ENCODE measurements at regions not wholly inside any gene's neighbourhood (a gene's known extent, or its start where the extent isn't known, plus 50 kb on each side); places are given as distances from the start of the nearest gene placed in this dataset.

DNA sequence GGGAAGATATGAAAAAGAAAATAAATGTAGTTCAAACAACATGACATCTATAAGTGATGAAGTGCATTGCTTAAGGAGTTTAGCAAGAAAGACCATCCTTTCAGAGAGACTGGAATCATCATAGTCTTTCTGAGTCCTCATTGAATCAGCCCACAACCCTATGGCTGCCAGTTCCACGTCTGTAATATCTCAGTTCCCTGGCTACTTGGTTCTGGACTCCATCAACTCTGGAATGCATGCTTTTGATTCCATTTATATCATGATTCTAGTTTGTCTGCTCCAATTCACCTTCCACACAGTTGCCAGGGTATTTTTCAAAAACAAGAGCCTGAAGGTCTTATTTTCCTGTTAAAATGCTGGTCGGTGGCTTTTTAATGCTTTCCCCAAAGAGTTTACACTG lies 126.4 kb upstream of the MDFIC start:
- H3K36me3 ChIP-seq = no peaks in the 10 kb centered on the region
- TF ChIP-seq, protein P1, sequence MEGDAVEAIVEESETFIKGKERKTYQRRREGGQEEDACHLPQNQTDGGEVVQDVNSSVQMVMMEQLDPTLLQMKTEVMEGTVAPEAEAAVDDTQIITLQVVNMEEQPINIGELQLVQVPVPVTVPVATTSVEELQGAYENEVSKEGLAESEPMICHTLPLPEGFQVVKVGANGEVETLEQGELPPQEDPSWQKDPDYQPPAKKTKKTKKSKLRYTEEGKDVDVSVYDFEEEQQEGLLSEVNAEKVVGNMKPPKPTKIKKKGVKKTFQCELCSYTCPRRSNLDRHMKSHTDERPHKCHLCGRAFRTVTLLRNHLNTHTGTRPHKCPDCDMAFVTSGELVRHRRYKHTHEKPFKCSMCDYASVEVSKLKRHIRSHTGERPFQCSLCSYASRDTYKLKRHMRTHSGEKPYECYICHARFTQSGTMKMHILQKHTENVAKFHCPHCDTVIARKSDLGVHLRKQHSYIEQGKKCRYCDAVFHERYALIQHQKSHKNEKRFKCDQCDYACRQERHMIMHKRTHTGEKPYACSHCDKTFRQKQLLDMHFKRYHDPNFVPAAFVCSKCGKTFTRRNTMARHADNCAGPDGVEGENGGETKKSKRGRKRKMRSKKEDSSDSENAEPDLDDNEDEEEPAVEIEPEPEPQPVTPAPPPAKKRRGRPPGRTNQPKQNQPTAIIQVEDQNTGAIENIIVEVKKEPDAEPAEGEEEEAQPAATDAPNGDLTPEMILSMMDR (IDR thresholded peaks at IDR 0.05) = no peak
- H3K9me3 ChIP-seq = no peaks in the 10 kb centered on the region
- ATAC-seq (ENCODE audit: insufficient number of reproducible peaks, low FRiP score, low read depth) = no peak
- no peaks in the 10 kb centered on the region for H3K27me3 ChIP-seq (replicated peaks; ENCODE audit: insufficient read depth)
- peaks cover 3 to 4% of the 10 kb centered on the region in 2 donors for H3K4me1 ChIP-seq (ENCODE audit: control insufficient read depth in 1 of 2, low read depth in 2 of 2)
- DNase-seq (ENCODE audit: low spot score) = no peak
- H3K4me3 ChIP-seq = no peak overlapping the region
- H3K27ac ChIP-seq = no peak overlapping the region

DNA sequence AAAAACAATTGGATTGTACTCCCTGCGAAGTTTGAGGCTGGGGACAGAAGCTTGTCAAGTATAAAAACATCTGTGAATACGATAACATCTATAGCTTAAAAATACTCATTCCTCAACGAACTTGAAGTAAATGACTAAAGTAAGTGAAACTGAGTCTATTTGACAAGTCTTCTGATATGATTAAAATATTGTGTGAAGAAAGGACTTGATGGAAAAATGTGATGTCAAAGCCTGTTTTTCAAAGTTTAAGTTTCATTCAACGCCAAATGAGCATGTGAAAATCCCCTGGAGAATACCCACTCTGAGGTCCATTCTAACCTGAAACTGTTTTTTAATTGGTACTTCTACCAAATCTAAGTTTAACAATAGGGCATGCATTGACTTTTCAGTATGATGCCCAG lies 122.3 kb upstream of the MDFIC start:
- H3K36me3 ChIP-seq = no peaks in the 10 kb centered on the region
- TF ChIP-seq, protein P1 (IDR thresholded peaks at IDR 0.05) = no peak
- ATAC-seq (ENCODE audit: insufficient number of reproducible peaks, low FRiP score, low read depth) (no peak), DNase-seq (ENCODE audit: low spot score) (no peak)
- H3K27ac ChIP-seq = no peak overlapping the region
- H3K4me3 ChIP-seq = no peak overlapping the region
- H3K27me3 ChIP-seq (replicated peaks; ENCODE audit: insufficient read depth) = no peaks in the 10 kb centered on the region
- no peaks in the 10 kb centered on the region for H3K9me3 ChIP-seq
- H3K4me1 ChIP-seq (ENCODE audit: control insufficient read depth in 1 of 2, low read depth in 2 of 2) = no peaks in the 10 kb centered on the region

DNA sequence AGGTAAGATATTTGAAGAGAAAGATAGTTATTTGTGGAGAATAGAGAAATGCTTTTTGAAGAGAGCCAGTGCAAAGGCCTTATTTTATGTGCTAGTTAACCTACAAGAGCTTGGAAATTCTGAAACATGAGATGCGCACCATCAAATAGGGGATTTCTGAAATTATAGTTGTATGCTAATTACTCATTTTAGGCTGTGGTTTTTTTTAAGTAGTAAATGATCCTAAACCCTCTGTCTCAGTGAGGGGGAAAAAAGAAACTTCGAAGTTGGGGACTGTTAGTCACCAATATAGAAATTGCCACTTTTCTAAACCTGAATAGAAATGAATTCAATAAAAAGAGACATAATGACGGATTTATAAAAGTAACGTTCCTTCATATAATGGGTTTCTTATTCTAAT lies 119.3 kb upstream of the MDFIC start:
- TF ChIP-seq, protein P1 (IDR thresholded peaks at IDR 0.05) = no peak
- ATAC-seq (ENCODE audit: insufficient number of reproducible peaks, low FRiP score, low read depth) = no peak
- H3K27ac ChIP-seq = no peak overlapping the region

DNA sequence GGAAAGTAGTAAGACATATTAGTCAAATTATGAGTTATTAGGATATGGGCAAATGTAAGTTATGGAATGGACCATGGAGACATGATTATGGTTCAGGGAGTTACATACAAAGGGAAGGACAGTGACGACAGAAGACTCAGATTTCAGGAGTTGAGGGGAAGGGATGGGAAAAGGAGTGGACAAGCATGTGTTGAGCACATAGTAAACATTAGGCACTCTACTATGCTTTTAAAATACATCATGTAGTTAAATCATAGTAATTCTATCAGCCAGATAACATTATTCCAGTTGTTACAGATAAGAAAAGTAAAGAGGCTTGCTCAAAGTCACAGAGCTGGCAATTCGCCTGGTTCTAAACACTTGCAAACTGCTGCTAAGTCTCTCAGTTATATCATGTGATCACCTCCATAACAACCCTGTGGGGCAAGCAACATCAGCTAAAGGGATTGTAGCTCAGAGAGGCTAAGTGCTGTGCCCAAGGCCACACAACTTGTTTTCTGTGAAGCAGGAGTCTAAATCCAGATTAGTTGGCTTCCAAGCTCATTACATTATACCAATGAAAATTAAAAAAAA lies 115.2 kb upstream of the MDFIC start:
- H3K4me1 ChIP-seq (ENCODE audit: control insufficient read depth in 1 of 2, low read depth in 2 of 2) = no peaks in the 10 kb centered on the region
- DNase-seq (ENCODE audit: low spot score) (no peak), ATAC-seq (ENCODE audit: insufficient number of reproducible peaks, low FRiP score, low read depth) (no peak)
- H3K27ac ChIP-seq = no peak overlapping the region
- H3K4me3 ChIP-seq = no peak overlapping the region
- no peaks in the 10 kb centered on the region for H3K9me3 ChIP-seq
- H3K36me3 ChIP-seq = no peaks in the 10 kb centered on the region
- TF ChIP-seq, protein P1 (IDR thresholded peaks at IDR 0.05) = no peak
- H3K27me3 ChIP-seq (replicated peaks; ENCODE audit: insufficient read depth) = no peaks in the 10 kb centered on the region

More for the DNA sequence above, 119.3 kb upstream of the MDFIC start:
- Histone ChIP-seq H3K9me3 (no peaks in the 10 kb centered on the region), H3K4me3 (no peak overlapping the region), H3K27me3 (replicated peaks; ENCODE audit: insufficient read depth) (no peaks in the 10 kb centered on the region), H3K4me1 (ENCODE audit: control insufficient read depth in 1 of 2, low read depth in 2 of 2) (no peaks in the 10 kb centered on the region), H3K36me3 (no peaks in the 10 kb centered on the region)
- DNase-seq (ENCODE audit: low spot score) = no peak

DNA sequence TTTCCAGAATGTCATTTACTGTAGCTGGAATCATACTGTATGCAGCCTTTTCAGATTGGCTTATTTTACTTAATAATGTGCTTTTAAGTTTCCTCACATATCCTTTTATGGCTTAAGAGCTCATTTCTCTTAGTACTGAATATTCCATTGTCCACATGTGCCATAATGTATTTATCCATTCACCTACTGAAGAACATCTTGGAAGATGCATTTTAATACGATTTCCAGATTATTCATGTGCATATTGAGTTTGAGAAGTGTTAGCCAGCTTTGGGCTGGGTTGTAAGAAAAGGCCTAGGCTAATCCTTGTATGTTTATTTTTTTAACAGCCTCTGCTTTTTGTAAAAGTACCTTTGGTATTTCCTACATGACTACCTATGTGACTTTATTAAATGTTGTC lies 109.3 kb upstream of the MDFIC start:
- Histone ChIP-seq H3K27me3 (replicated peaks; ENCODE audit: insufficient read depth) (no peaks in the 10 kb centered on the region), H3K36me3 (no peaks in the 10 kb centered on the region), H3K27ac (no peak overlapping the region), H3K4me3 (no peak overlapping the region), H3K4me1 (ENCODE audit: control insufficient read depth in 1 of 2, low read depth in 2 of 2) (no peaks in the 10 kb centered on the region), H3K9me3 (no peaks in the 10 kb centered on the region)
- TF ChIP-seq, protein P1 (IDR thresholded peaks at IDR 0.05) = no peak
- ATAC-seq (ENCODE audit: insufficient number of reproducible peaks, low FRiP score, low read depth) (no peak), DNase-seq (ENCODE audit: low spot score) (no peak)
